Endodermal cell (in vitro differentiated cells): ENCODE measurements at regions not wholly inside any gene's neighbourhood (a gene's known extent, or its start where the extent isn't known, plus 50 kb on each side); places are given as distances from the start of the nearest gene placed in this dataset.
"Not testable (repeated sequence)": the region's sequence is repeated elsewhere in the genome, so short reads cannot be mapped to it uniquely, and the experiment has no call there.

Source experiments
- DNase-seq: peaks from one replicate; pipeline ENCODE4 v3.0.0-alpha.2; 2017
- H3K27ac ChIP-seq: 2 replicates; pipeline ENCODE4 v1.5.1; 2013; ENCODE audit warnings: mild to moderate bottlenecking, low read depth, low read length, moderate library complexity
- H3K27me3 ChIP-seq: 2 replicates; pipeline ENCODE4 v1.6.1; 2013; ENCODE audit warnings: mild to moderate bottlenecking, low read length, moderate library complexity; ENCODE audit not compliant: insufficient read depth, control insufficient read depth, poor library complexity, severe bottlenecking
- H3K36me3 ChIP-seq: 2 replicates; pipeline ENCODE4 v1.7.0; 2013; ENCODE audit warnings: mild to moderate bottlenecking, low read length, moderate library complexity; ENCODE audit not compliant: control insufficient read depth, insufficient read depth
- H3K4me1 ChIP-seq: one replicate; pipeline ENCODE4 v1.7.0; 2013; ENCODE audit warnings: low read length; ENCODE audit not compliant: control insufficient read depth, insufficient read depth
- H3K4me3 ChIP-seq: 2 replicates; pipeline ENCODE4 v1.5.1; 2013; ENCODE audit warnings: mild to moderate bottlenecking, low read length, moderate library complexity
- H3K9ac ChIP-seq: 2 replicates; pipeline ENCODE4 v1.6.1; 2013; ENCODE audit warnings: mild to moderate bottlenecking, low read length, moderate library complexity; ENCODE audit not compliant: poor library complexity, severe bottlenecking; ENCODE audit errors: extremely low read depth
- H3K9me3 ChIP-seq: 2 replicates; pipeline ENCODE4 v1.6.1; 2013; ENCODE audit warnings: mild to moderate bottlenecking, low read length, moderate library complexity; ENCODE audit not compliant: control insufficient read depth
- H3K27ac Mint-ChIP-seq: 2 replicates; pipeline ENCODE4 v1.8.0; 2020; ENCODE audit warnings: mixed read lengths
- H3K27me3 Mint-ChIP-seq: 2 replicates; pipeline ENCODE4 v1.8.0; 2021; ENCODE audit warnings: mild to moderate bottlenecking, mixed read lengths; ENCODE audit not compliant: insufficient read depth
- H3K36me3 Mint-ChIP-seq: 2 replicates; pipeline ENCODE4 v1.8.0; 2020; ENCODE audit warnings: low read depth, mixed read lengths
- H3K4me1 Mint-ChIP-seq: 2 replicates; pipeline ENCODE4 v1.8.0; 2020; ENCODE audit warnings: mixed read lengths
- H3K4me3 Mint-ChIP-seq: 2 replicates; pipeline ENCODE4 v1.8.0; 2020; ENCODE audit warnings: mild to moderate bottlenecking, moderate library complexity, mixed read lengths
- H3K9me3 Mint-ChIP-seq: 2 replicates; pipeline ENCODE4 v1.8.0; 2020; ENCODE audit warnings: mild to moderate bottlenecking, mixed read lengths
- WGBS, 2 experiments: methylation state at CpG; one replicate each; pipeline versions ENCODE4 v1.1.5 to v1.1.7; 2013; ENCODE audit warnings: missing lambda C conversion rate in 2 of 2, mixed read lengths in 1 of 2; ENCODE audit not compliant: insufficient coverage in 1 of 2, insufficient read length in 1 of 2; 5-methylcytosine and 5-hydroxymethylcytosine counted together
- TF ChIP-seq, protein P1 (sequence below): fragments of 200-600 bp; sonication (generic); conservative IDR thresholded peaks from 2 replicates; pipeline ENCODE4 v1.5.0; 2021; ENCODE audit warnings: antibody characterized with exemption, mild to moderate bottlenecking

- peaks cover 5% of the 10 kb centered on the region for H3K4me1 ChIP-seq
- H3K27me3 ChIP-seq = no peaks in the 10 kb centered on the region
- no peaks in the 10 kb centered on the region for H3K27me3 Mint-ChIP-seq
- H3K27ac ChIP-seq = no peak overlapping the region
- no peak overlapping the region for H3K4me3 ChIP-seq
- H3K36me3 ChIP-seq = no peaks in the 10 kb centered on the region
- no peak overlapping the region for H3K4me3 Mint-ChIP-seq
- H3K36me3 Mint-ChIP-seq = no peaks in the 10 kb centered on the region
- DNase-seq = no peak
- WGBS, 2 experiments = 95% methylated on average over 3 of the region's 3 CpGs; no CpG with 5 or more reads in 1 of the 2 experiments
- H3K9me3 ChIP-seq = no peaks in the 10 kb centered on the region
- TF ChIP-seq, protein P1, sequence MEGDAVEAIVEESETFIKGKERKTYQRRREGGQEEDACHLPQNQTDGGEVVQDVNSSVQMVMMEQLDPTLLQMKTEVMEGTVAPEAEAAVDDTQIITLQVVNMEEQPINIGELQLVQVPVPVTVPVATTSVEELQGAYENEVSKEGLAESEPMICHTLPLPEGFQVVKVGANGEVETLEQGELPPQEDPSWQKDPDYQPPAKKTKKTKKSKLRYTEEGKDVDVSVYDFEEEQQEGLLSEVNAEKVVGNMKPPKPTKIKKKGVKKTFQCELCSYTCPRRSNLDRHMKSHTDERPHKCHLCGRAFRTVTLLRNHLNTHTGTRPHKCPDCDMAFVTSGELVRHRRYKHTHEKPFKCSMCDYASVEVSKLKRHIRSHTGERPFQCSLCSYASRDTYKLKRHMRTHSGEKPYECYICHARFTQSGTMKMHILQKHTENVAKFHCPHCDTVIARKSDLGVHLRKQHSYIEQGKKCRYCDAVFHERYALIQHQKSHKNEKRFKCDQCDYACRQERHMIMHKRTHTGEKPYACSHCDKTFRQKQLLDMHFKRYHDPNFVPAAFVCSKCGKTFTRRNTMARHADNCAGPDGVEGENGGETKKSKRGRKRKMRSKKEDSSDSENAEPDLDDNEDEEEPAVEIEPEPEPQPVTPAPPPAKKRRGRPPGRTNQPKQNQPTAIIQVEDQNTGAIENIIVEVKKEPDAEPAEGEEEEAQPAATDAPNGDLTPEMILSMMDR = no peak
- no peak overlapping the region for H3K9ac ChIP-seq
- H3K9me3 Mint-ChIP-seq = no peaks in the 10 kb centered on the region
- no peak overlapping the region for H3K27ac Mint-ChIP-seq
- peaks cover 5% of the 10 kb centered on the region for H3K4me1 Mint-ChIP-seq
These were observed 818.6 kb downstream of the EPHA4 start for GRCh38 chr2:220753486-220753885.

- Histone ChIP-seq H3K27me3 (no peaks in the 10 kb centered on the region), H3K4me3 (no peak overlapping the region), H3K4me1 (peaks cover 5% of the 10 kb centered on the region), H3K36me3 (no peaks in the 10 kb centered on the region), H3K9ac (no peak overlapping the region), H3K9me3 (no peaks in the 10 kb centered on the region), H3K27ac (no peak overlapping the region)
- no peaks in the 10 kb centered on the region for H3K9me3 Mint-ChIP-seq
- H3K36me3 Mint-ChIP-seq = no peaks in the 10 kb centered on the region
- no peak overlapping the region for H3K27ac Mint-ChIP-seq
- 86 to 91% methylated on average over 6 of the region's 6 CpGs for WGBS, 2 experiments
- TF ChIP-seq, protein P1 = no peak
- DNase-seq = no peak
- no peak overlapping the region for H3K4me3 Mint-ChIP-seq
- peaks cover 5% of the 10 kb centered on the region for H3K4me1 Mint-ChIP-seq
- H3K27me3 Mint-ChIP-seq = no peaks in the 10 kb centered on the region
These were observed 815.5 kb downstream of the EPHA4 start for GRCh38 chr2:220756653-220757052.

DNA sequence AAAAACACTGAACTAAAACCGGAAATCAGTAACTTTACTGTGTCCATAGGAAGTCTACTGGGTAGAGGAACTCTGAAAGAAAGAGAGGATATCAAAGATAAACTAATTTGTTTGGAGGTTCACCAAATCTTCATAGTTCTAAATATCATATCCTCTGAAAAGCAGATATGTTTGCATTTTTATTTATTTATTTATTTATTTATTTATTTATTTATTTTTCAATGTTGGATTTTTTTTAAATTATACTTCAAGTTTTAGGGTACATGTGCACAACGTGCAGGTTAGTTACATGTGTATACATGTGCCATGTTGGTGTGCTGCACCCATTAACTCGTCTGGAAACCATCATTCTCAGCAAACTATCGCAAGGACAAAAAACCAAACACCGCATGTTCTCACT, 813.7 kb downstream of the EPHA4 start:
- H3K36me3 ChIP-seq, H3K36me3 Mint-ChIP-seq, H3K4me3 ChIP-seq, H3K4me1 Mint-ChIP-seq, DNase-seq, H3K27me3 ChIP-seq, H3K9me3 Mint-ChIP-seq, H3K4me1 ChIP-seq, H3K9me3 ChIP-seq, H3K27me3 Mint-ChIP-seq, H3K4me3 Mint-ChIP-seq, H3K27ac ChIP-seq, H3K9ac ChIP-seq, H3K27ac Mint-ChIP-seq: not testable (repeated sequence)
- 91% methylated on average over 3 of the region's 5 CpGs; no CpG with 5 or more reads in 1 of the 2 experiments for WGBS, 2 experiments

DNA sequence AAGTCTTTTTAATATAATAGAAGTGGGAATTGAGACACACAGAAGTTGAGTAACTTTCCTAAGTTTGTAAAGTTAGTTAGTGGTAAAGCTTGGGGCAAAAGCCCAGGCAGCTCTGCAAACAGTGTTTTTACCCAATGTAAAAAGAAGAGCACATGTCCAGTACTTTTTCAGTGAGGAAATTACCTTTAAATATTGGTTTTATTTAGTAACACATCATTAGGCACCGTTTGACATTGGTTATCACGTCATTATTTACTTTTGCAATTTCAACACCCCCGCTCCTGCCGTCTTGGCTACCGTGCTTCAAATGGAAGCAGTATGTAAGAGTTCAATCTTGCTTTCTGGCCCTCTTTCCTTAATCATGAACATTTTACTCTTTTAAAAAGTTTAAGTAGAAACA, 807.9 kb downstream of the EPHA4 start:
- Histone ChIP-seq H3K27ac (no peak overlapping the region), H3K27me3 (no peaks in the 10 kb centered on the region), H3K9me3 (no peaks in the 10 kb centered on the region), H3K9ac (no peak overlapping the region), H3K4me1 (peaks cover 2% of the 10 kb centered on the region), H3K4me3 (no peak overlapping the region), H3K36me3 (no peaks in the 10 kb centered on the region)
- TF ChIP-seq, protein P1 = no peak
- Mint-ChIP-seq H3K27me3 (no peaks in the 10 kb centered on the region), H3K27ac (no peak overlapping the region), H3K9me3 (no peaks in the 10 kb centered on the region), H3K36me3 (no peaks in the 10 kb centered on the region), H3K4me1 (peaks cover 7% of the 10 kb centered on the region), H3K4me3 (no peak overlapping the region)
- DNase-seq = no peak
- 74 to 86% methylated on average over 3 to 5 of the region's 5 CpGs for WGBS, 2 experiments
